ENCODE measurements at regions not wholly inside any gene's neighbourhood (a gene's known extent, or its start where the extent isn't known, plus 50 kb on each side); places are given as distances from the start of the nearest gene placed in this dataset.

- in situ Hi-C loops (cut with MboI) (no loop called here), intact Hi-C loops (cut with micrococcal nuclease) (no loop called here)
- ChIA-PET CTCF (ENCODE audit: low intra/inter-chr PET ratio) (interaction anchor here (0.5 kb wide), 1 partner anchor 67 kb away, joined by 3 read pairs; no protein-coding TSS in a partner anchor), POLR2A (interaction anchor here (1.0 kb wide), 1 partner anchor 9 kb away, joined by 3 read pairs; no protein-coding TSS in a partner anchor)
- no peaks in the 10 kb centered on the region for H3K4me1 ChIP-seq (replicated peaks in 1 of 2; ENCODE audit: control insufficient read depth in 2 of 2, insufficient read depth in 2 of 2, low read length in 2 of 2)
- no peak overlapping the region for H3K4me3 ChIP-seq
- 0% methylated on average over 1 of the region's 1 CpG for WGBS (ENCODE audit: insufficient coverage, low coverage, missing lambda C conversion rate)
- no peaks in the 10 kb centered on the region for H3K79me2 ChIP-seq (ENCODE audit: control insufficient read depth, insufficient read depth, low read length)
- H3K27ac ChIP-seq (ENCODE audit: extremely low read depth, low read depth, low read length), result no peak overlapping the region
- no peaks in the 10 kb centered on the region for H4K20me1 ChIP-seq (replicated peaks; ENCODE audit: control insufficient read depth, insufficient read depth, low read length)
- no peak for ATAC-seq
- no peak for FAIRE-seq
- H3K9ac ChIP-seq (ENCODE audit: insufficient read depth in 1 of 2, low read depth in 2 of 2, low read length in 2 of 2), result no peak overlapping the region
- TF ChIP-seq SAFB (IDR thresholded peaks at IDR 0.05; ENCODE audit: borderline replicate concordance, low read depth, low read length), result no peak
- no peak for TF ChIP-seq TSC22D4 (tag; IDR thresholded peaks at IDR 0.05)
- no peak for TF ChIP-seq ZEB2 (IDR thresholded peaks at IDR 0.05)
- no peak for TF ChIP-seq LCOR (CRISPR knock-in tag; IDR thresholded peaks at IDR 0.05)
- TF ChIP-seq FOXJ3 (CRISPR knock-in tag; IDR thresholded peaks at IDR 0.05), result no peak
- H2AFZ ChIP-seq (ENCODE audit: low read depth, low read length), result no peak overlapping the region
- H3K9me1 ChIP-seq (ENCODE audit: control insufficient read depth, insufficient read depth, low read length), result no peaks in the 10 kb centered on the region
- no peak for DNase-seq (ENCODE audit: extremely low read depth in 1 of 4, low spot score in 3 of 4)
- no peaks in the 10 kb centered on the region for H3K36me3 ChIP-seq (ENCODE audit: control insufficient read depth, insufficient read depth, low read length)
- no TSS peak for BruUV-seq (replicated peaks)
- H3K27me3 ChIP-seq (ENCODE audit: control insufficient read depth in 2 of 2, insufficient read depth in 2 of 2, low read length in 2 of 2), result peaks cover 3 to 15% of the 10 kb centered on the region in 2 experiments; a peak in 3 of 5 replicates
- H3K4me2 ChIP-seq (ENCODE audit: insufficient read depth, low read length), result no peak overlapping the region
- no peaks in the 10 kb centered on the region for H3K9me3 ChIP-seq (replicated peaks; ENCODE audit: control insufficient read depth, insufficient read depth, low read depth, low read length)
Observed at GRCh38 chr10:31720546-31720945, 208.1 kb downstream of the ARHGAP12 start.

GRCh38 chr10:31709476-31709875 lies 219.2 kb downstream of the ARHGAP12 start:
- Histone ChIP-seq H4K20me1 (replicated peaks; ENCODE audit: control insufficient read depth, insufficient read depth, low read length) (no peaks in the 10 kb centered on the region), H3K9ac (ENCODE audit: insufficient read depth in 1 of 2, low read depth in 2 of 2, low read length in 2 of 2) (no peak overlapping the region), H3K9me3 (replicated peaks; ENCODE audit: control insufficient read depth, insufficient read depth, low read depth, low read length) (no peaks in the 10 kb centered on the region), H3K4me2 (ENCODE audit: insufficient read depth, low read length) (no peak overlapping the region), H3K4me3 (no peak overlapping the region), H3K27ac (ENCODE audit: extremely low read depth, low read depth, low read length) (no peak overlapping the region), H3K4me1 (replicated peaks in 1 of 2; ENCODE audit: control insufficient read depth in 2 of 2, insufficient read depth in 2 of 2, low read length in 2 of 2) (no peaks in the 10 kb centered on the region), H2AFZ (ENCODE audit: low read depth, low read length) (no peak overlapping the region), H3K36me3 (ENCODE audit: control insufficient read depth, insufficient read depth, low read length) (no peaks in the 10 kb centered on the region), H3K9me1 (ENCODE audit: control insufficient read depth, insufficient read depth, low read length) (no peaks in the 10 kb centered on the region), H3K79me2 (ENCODE audit: control insufficient read depth, insufficient read depth, low read length) (no peaks in the 10 kb centered on the region), H3K27me3 (ENCODE audit: control insufficient read depth in 2 of 2, insufficient read depth in 2 of 2, low read length in 2 of 2) (no peaks in the 10 kb centered on the region)
- intact Hi-C loops (cut with micrococcal nuclease) (no loop called here), in situ Hi-C loops (cut with MboI) (no loop called here)
- no TSS peak for BruUV-seq (replicated peaks)
- no peak for TF ChIP-seq CXXC5 (CRISPR knock-in tag; IDR thresholded peaks at IDR 0.05)
- TF ChIP-seq TAF7 (tag; IDR thresholded peaks at IDR 0.05), result no peak
- no peak for TF ChIP-seq PHTF2 (CRISPR knock-in tag; IDR thresholded peaks at IDR 0.05)
- TF ChIP-seq THRB (CRISPR knock-in tag; conservative IDR thresholded peaks at IDR 0.05), result no peak
- TF ChIP-seq HDAC8 (tag; IDR thresholded peaks at IDR 0.05), result no peak
- TF ChIP-seq ZNF282 (CRISPR knock-in tag; IDR thresholded peaks at IDR 0.05), result no peak
- TF ChIP-seq MTA1 (IDR thresholded peaks at IDR 0.05; ENCODE audit: borderline replicate concordance), result no peak
- TF ChIP-seq NR3C1 (CRISPR knock-in tag; IDR thresholded peaks at IDR 0.05), result no peak
- TF ChIP-seq TCFL5 (CRISPR knock-in tag; conservative IDR thresholded peaks at IDR 0.05), result no peak
- no peak for TF ChIP-seq TAF1 (IDR thresholded peaks at IDR 0.05; ENCODE audit: control insufficient read depth, extremely low read depth, insufficient read depth, low read length, severe bottlenecking)
- TF ChIP-seq SRSF3 (IDR thresholded peaks at IDR 0.05; ENCODE audit: insufficient read depth, low read length), result no peak
- ChIA-PET POLR2A (interaction anchor here (1.0 kb wide), 1 partner anchor 13 kb away, joined by 4 read pairs; no protein-coding TSS in a partner anchor), CTCF (ENCODE audit: low intra/inter-chr PET ratio) (interaction anchor here (1.3 kb wide), 1 partner anchor 99 kb away, joined by 3 read pairs; no protein-coding TSS in a partner anchor)
- ATAC-seq, result no peak
- no peak for DNase-seq (ENCODE audit: extremely low read depth in 1 of 4, low spot score in 3 of 4)
- FAIRE-seq, result no peak
